ENCODE measurements at regions not wholly inside any gene's neighbourhood (a gene's known extent, or its start where the extent isn't known, plus 50 kb on each side); places are given as distances from the start of the nearest gene placed in this dataset.

GRCh38 chr20:41927189-41927588 is 309.0 kb upstream of the CHD6 start:
- no peaks in the 10 kb centered on the region for H3K4me1 ChIP-seq (ENCODE audit: control insufficient read depth, insufficient read depth, low read length)
- no peak overlapping the region for H3K9ac ChIP-seq (ENCODE audit: control insufficient read depth, insufficient read depth, low read length)
- intact Hi-C loops (cut with micrococcal nuclease; ENCODE audit: unreplicated experiment), result no loop called here
- DNase-seq (ENCODE audit: low read depth, low spot score), result no peak
- H3K79me2 ChIP-seq (ENCODE audit: control insufficient read depth, insufficient read depth, low read length), result no peaks in the 10 kb centered on the region
- H4K20me1 ChIP-seq (ENCODE audit: control insufficient read depth, insufficient read depth), result no peaks in the 10 kb centered on the region
- ChIA-PET SMC1A (ENCODE audit: uncharacterized antibody, unreplicated experiment) (interaction anchor here (0.5 kb wide), 1 partner anchor 34 kb away, joined by 3 read pairs; no protein-coding TSS in a partner anchor), POLR2A (no interaction called here), RAD21 (ENCODE audit: unreplicated experiment) (no interaction called here), CTCF (interaction anchor here (1.2 kb wide), 1 partner anchor 13 kb away, joined by 13 read pairs; no protein-coding TSS in a partner anchor)
- no peak for ATAC-seq
- no peak overlapping the region for H3K4me2 ChIP-seq (ENCODE audit: control insufficient read depth, insufficient read depth)
- H3K4me3 ChIP-seq, result no peak overlapping the region
- TF ChIP-seq RFX5 (IDR thresholded peaks at IDR 0.05; ENCODE audit: low read depth, low read length) (no peak), CREM (IDR thresholded peaks at IDR 0.05; ENCODE audit: low read depth) (no peak), MAX (IDR thresholded peaks at IDR 0.05; ENCODE audit: low read depth, low read length) (no peak), PBX3 (IDR thresholded peaks at IDR 0.05; ENCODE audit: insufficient replicate concordance, low read depth, low read length) (no peak), NFYA (IDR thresholded peaks at IDR 0.05; ENCODE audit: borderline replicate concordance, low read depth, low read length) (no peak), MEF2B (IDR thresholded peaks at IDR 0.05; ENCODE audit: partially characterized antibody, poor library complexity, severe bottlenecking) (no peak), EED (IDR thresholded peaks at IDR 0.05; ENCODE audit: low read depth) (no peak), IKZF1 (conservative IDR thresholded peaks at IDR 0.05) (no peak), SP1 (IDR thresholded peaks at IDR 0.05; ENCODE audit: low read depth, low read length) (no peak), MTA2 (IDR thresholded peaks at IDR 0.05; ENCODE audit: low read depth) (no peak), LARP7 (IDR thresholded peaks at IDR 0.05) (no peak), SRF (IDR thresholded peaks at IDR 0.05; ENCODE audit: low read depth in 2 of 2, low read length in 2 of 2) (no peak), SUPT20H (IDR thresholded peaks at IDR 0.05; ENCODE audit: borderline replicate concordance, control insufficient read depth, low read depth, low read length) (no peak), SMAD5 (IDR thresholded peaks at IDR 0.05; ENCODE audit: low read depth) (no peak), BHLHE40 (IDR thresholded peaks at IDR 0.05; ENCODE audit: borderline replicate concordance in 1 of 2, low read depth in 2 of 2, low read length in 1 of 2) (no peak), STAT1 (conservative IDR thresholded peaks at IDR 0.05) (no peak)
- H3K9me3 ChIP-seq (replicated peaks; ENCODE audit: control insufficient read depth, insufficient read depth, low read length), result no peaks in the 10 kb centered on the region
- 0 out of 4 replicates have a peak, but pooled peaks cover 0 to 3% of the 10 kb centered on the region in 2 experiments for H3K27me3 ChIP-seq (replicated peaks in 1 of 2; ENCODE audit: control insufficient read depth in 2 of 2, insufficient read depth in 2 of 2, low read length in 1 of 2)
- no peak overlapping the region for H3K27ac ChIP-seq (ENCODE audit: control insufficient read depth, insufficient read depth)
- 83% methylated on average over 2 of the region's 2 CpGs for WGBS (ENCODE audit: insufficient coverage, insufficient replicate concordance, low lambda C conversion rate, missing lambda C conversion rate)
- BruUV-seq (replicated peaks), result no TSS peak
- no peak overlapping the region for H2AFZ ChIP-seq (ENCODE audit: control insufficient read depth, low read depth, low read length)
- no peak for FAIRE-seq
- in situ Hi-C loops (cut with MboI), result no loop called here
- no peaks in the 10 kb centered on the region for H3K36me3 ChIP-seq (ENCODE audit: control insufficient read depth in 2 of 2, insufficient read depth in 2 of 2, low read length in 1 of 2)
